HG03575 (cell line): ENCODE measurements at regions not wholly inside any gene's neighbourhood (a gene's known extent, or its start where the extent isn't known, plus 50 kb on each side); places are given as distances from the start of the nearest gene placed in this dataset.
"Not testable (repeated sequence)": the region's sequence is repeated elsewhere in the genome, so short reads cannot be mapped to it uniquely, and the experiment has no call there.

Experiments
- ATAC-seq: cut with Tn5 transposase; IDR thresholded peaks from one replicate; pipeline ENCODE4 v1.9.1; 2021; ENCODE audit not compliant: unreplicated experiment, insufficient number of reproducible peaks, low FRiP score; ENCODE audit errors: extremely low read depth

DNA sequence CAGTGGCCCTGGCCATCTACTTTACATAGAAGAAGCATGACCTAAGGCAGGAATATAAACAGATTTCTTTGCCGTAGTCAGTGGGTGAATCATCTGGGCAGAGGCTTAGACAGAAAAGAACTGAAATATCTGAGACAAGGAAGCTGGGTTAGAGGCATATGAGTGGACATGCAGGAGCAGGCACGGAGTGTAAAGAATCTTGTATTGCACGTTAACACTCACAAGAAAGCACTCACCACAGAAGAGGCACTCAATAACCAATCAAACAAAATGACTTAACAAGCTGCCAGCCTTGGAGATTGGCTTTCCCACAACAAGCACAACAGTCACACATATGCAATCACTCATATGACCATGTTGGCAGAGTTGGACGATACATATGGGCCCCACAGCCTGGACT is 364.9 kb downstream of the FOXD4L5 start:
- ATAC-seq: not testable (repeated sequence)

DNA sequence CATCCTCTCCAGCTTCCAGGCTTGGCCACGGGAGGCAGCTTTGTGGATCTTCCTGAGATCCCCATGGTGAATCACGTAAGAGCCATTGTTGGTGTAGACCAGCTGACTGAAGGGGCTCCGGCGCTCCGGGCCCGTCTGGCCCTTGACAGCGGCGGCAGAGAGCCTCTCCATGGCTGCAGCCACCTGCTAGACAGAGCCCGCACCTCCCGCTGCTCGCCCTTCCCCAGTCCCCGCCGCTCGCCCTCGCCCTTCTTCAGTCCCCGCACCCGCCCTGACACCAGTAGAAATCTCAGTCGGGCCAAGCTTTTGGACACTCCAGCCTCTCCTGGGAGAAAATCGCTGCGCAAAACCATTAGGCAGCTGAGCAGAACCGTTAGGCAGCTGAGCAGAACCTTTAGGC is 396.4 kb downstream of the FOXD4L5 start:
- ATAC-seq: not testable (repeated sequence)

DNA sequence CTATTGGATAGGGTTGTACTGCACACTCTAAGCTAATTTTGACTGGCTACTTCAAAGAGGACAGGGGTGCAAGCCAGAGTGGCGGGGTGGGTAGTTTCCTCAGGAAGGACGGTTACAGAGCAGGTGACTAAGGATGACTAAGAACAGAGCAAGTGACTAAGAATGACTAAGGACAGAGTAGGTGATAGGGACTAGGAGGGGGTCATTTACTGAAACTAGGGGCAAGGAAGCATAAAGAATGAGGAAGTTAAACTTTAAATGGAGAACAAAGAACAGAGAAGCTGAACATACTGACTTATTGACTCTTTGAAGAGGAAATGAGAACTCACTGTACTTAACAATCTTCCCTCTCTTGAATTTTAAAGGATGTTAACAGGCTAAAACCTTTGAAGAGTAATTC is 414.4 kb downstream of the FOXD4L5 start:
- ATAC-seq: peak; percentile 41
